ENCODE measurements at regions not wholly inside any gene's neighbourhood (a gene's known extent, or its start where the extent isn't known, plus 50 kb on each side); places are given as distances from the start of the nearest gene placed in this dataset.
"Not testable (repeated sequence)": the region's sequence is repeated elsewhere in the genome, so short reads cannot be mapped to it uniquely, and the experiment has no call there.

GRCh38 chr5:162696272-162696671 lies 628.7 kb downstream of the GABRG2 start:
- H3K27me3 ChIP-seq (ENCODE audit: insufficient read depth); H3K4me3 Mint-ChIP-seq; H3K4me3 ChIP-seq; H3K27ac Mint-ChIP-seq; H3K4me1 Mint-ChIP-seq; DNase-seq (ENCODE audit: low spot score); H2AFZ ChIP-seq; H3K4me1 ChIP-seq (ENCODE audit: insufficient read depth); H3K36me3 ChIP-seq (ENCODE audit: insufficient read depth); H4K20me1 ChIP-seq (replicated peaks; ENCODE audit: insufficient read depth); H3K27ac ChIP-seq (ENCODE audit: low read depth); H3K27me3 Mint-ChIP-seq (ENCODE audit: insufficient read depth, low read depth, poor library complexity); ATAC-seq; H3K79me2 ChIP-seq (replicated peaks; ENCODE audit: insufficient read depth); H3K4me2 ChIP-seq; H3F3A ChIP-seq (replicated peaks; ENCODE audit: low read depth); H3K9me2 ChIP-seq (ENCODE audit: insufficient read depth): not testable (repeated sequence)
- Mint-ChIP-seq H3K9me3 (peaks cover 55% of the 10 kb centered on the region), H3K36me3 (ENCODE audit: low read depth) (peaks cover 35% of the 10 kb centered on the region)

- Mint-ChIP-seq H3K27me3 (ENCODE audit: insufficient read depth, low read depth, poor library complexity) (no peaks in the 10 kb centered on the region), H3K9me3 (peaks cover 40% of the 10 kb centered on the region), H3K36me3 (ENCODE audit: low read depth) (peaks cover 33% of the 10 kb centered on the region), H3K27ac (no peak overlapping the region), H3K4me1 (no peaks in the 10 kb centered on the region), H3K4me3 (no peak overlapping the region)
- no peaks in the 10 kb centered on the region for H3K36me3 ChIP-seq (ENCODE audit: insufficient read depth)
- H3K9me2 ChIP-seq (ENCODE audit: insufficient read depth), result no peaks in the 10 kb centered on the region
- no peaks in the 10 kb centered on the region for H3K79me2 ChIP-seq (replicated peaks; ENCODE audit: insufficient read depth)
- no peak overlapping the region for H3K4me3 ChIP-seq
- no peaks in the 10 kb centered on the region for H3K27me3 ChIP-seq (ENCODE audit: insufficient read depth)
- H2AFZ ChIP-seq, result no peak overlapping the region
- ATAC-seq (no peak), DNase-seq (ENCODE audit: low spot score) (no peak)
- no peak overlapping the region for H3K4me2 ChIP-seq
- no peaks in the 10 kb centered on the region for H3F3A ChIP-seq (replicated peaks; ENCODE audit: low read depth)
- TF ChIP-seq POLR2AphosphoS5 (IDR thresholded peaks at IDR 0.05; ENCODE audit: low read depth) (no peak), ZNF114 (CRISPR knock-in tag; IDR thresholded peaks at IDR 0.05) (no peak), NANOG (IDR thresholded peaks at IDR 0.05; ENCODE audit: borderline replicate concordance) (no peak), EZH2phosphoT487 (IDR thresholded peaks at IDR 0.05; ENCODE audit: unreplicated experiment) (no peak), EZH2 (IDR thresholded peaks at IDR 0.05; ENCODE audit: low read depth, unreplicated experiment) (no peak)
- TF ChIP-seq, protein P1, sequence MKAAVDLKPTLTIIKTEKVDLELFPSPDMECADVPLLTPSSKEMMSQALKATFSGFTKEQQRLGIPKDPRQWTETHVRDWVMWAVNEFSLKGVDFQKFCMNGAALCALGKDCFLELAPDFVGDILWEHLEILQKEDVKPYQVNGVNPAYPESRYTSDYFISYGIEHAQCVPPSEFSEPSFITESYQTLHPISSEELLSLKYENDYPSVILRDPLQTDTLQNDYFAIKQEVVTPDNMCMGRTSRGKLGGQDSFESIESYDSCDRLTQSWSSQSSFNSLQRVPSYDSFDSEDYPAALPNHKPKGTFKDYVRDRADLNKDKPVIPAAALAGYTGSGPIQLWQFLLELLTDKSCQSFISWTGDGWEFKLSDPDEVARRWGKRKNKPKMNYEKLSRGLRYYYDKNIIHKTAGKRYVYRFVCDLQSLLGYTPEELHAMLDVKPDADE (IDR thresholded peaks at IDR 0.05), result no peak
- TF ChIP-seq, protein P2, sequence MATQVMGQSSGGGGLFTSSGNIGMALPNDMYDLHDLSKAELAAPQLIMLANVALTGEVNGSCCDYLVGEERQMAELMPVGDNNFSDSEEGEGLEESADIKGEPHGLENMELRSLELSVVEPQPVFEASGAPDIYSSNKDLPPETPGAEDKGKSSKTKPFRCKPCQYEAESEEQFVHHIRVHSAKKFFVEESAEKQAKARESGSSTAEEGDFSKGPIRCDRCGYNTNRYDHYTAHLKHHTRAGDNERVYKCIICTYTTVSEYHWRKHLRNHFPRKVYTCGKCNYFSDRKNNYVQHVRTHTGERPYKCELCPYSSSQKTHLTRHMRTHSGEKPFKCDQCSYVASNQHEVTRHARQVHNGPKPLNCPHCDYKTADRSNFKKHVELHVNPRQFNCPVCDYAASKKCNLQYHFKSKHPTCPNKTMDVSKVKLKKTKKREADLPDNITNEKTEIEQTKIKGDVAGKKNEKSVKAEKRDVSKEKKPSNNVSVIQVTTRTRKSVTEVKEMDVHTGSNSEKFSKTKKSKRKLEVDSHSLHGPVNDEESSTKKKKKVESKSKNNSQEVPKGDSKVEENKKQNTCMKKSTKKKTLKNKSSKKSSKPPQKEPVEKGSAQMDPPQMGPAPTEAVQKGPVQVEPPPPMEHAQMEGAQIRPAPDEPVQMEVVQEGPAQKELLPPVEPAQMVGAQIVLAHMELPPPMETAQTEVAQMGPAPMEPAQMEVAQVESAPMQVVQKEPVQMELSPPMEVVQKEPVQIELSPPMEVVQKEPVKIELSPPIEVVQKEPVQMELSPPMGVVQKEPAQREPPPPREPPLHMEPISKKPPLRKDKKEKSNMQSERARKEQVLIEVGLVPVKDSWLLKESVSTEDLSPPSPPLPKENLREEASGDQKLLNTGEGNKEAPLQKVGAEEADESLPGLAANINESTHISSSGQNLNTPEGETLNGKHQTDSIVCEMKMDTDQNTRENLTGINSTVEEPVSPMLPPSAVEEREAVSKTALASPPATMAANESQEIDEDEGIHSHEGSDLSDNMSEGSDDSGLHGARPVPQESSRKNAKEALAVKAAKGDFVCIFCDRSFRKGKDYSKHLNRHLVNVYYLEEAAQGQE (IDR thresholded peaks at IDR 0.05; ENCODE audit: unreplicated experiment), result no peak
- TF ChIP-seq, protein P3, sequence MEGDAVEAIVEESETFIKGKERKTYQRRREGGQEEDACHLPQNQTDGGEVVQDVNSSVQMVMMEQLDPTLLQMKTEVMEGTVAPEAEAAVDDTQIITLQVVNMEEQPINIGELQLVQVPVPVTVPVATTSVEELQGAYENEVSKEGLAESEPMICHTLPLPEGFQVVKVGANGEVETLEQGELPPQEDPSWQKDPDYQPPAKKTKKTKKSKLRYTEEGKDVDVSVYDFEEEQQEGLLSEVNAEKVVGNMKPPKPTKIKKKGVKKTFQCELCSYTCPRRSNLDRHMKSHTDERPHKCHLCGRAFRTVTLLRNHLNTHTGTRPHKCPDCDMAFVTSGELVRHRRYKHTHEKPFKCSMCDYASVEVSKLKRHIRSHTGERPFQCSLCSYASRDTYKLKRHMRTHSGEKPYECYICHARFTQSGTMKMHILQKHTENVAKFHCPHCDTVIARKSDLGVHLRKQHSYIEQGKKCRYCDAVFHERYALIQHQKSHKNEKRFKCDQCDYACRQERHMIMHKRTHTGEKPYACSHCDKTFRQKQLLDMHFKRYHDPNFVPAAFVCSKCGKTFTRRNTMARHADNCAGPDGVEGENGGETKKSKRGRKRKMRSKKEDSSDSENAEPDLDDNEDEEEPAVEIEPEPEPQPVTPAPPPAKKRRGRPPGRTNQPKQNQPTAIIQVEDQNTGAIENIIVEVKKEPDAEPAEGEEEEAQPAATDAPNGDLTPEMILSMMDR (conservative IDR thresholded peaks at IDR 0.05; ENCODE audit: low read depth in 2 of 2), result no peak
- H3K4me1 ChIP-seq (ENCODE audit: insufficient read depth), result no peaks in the 10 kb centered on the region
- H3K27ac ChIP-seq (ENCODE audit: low read depth), result no peak overlapping the region
- no peaks in the 10 kb centered on the region for H4K20me1 ChIP-seq (replicated peaks; ENCODE audit: insufficient read depth)
These were observed 631.8 kb downstream of the GABRG2 start for GRCh38 chr5:162699361-162699760.

Measured in GM23338 (cell line).